ENCODE measurements at regions not wholly inside any gene's neighbourhood (a gene's known extent, or its start where the extent isn't known, plus 50 kb on each side); places are given as distances from the start of the nearest gene placed in this dataset.

GRCh38 chr11:8789864-8790263 is 107.3 kb downstream of the RPL27A start:
- Histone ChIP-seq H3F3A (ENCODE audit: insufficient read depth) (no peaks in the 10 kb centered on the region), H3K9ac (ENCODE audit: low read length) (no peak overlapping the region), H3K27ac (ENCODE audit: low read depth, low read length) (no peak overlapping the region), H3K9me3 (ENCODE audit: insufficient read depth, low read length) (no peaks in the 10 kb centered on the region), H3K9me2 (replicated peaks; ENCODE audit: insufficient read depth, low read length) (no peaks in the 10 kb centered on the region), H2AFZ (ENCODE audit: low read depth, low read length, severe bottlenecking) (no peak overlapping the region), H3K36me3 (ENCODE audit: low read length) (no peaks in the 10 kb centered on the region), H3K79me2 (ENCODE audit: insufficient read depth, low read length) (no peaks in the 10 kb centered on the region), H3K4me2 (ENCODE audit: low read depth, low read length, poor library complexity, severe bottlenecking) (no peak overlapping the region), H4K20me1 (ENCODE audit: low read depth, low read length) (no peaks in the 10 kb centered on the region), H3K4me3 (ENCODE audit: insufficient read depth, low read length, poor library complexity, severe bottlenecking) (no peak overlapping the region), H3K27me3 (ENCODE audit: low read length) (no peaks in the 10 kb centered on the region)
- TF ChIP-seq EZH2phosphoT487 (conservative IDR thresholded peaks at IDR 0.05; ENCODE audit: low read length) (no peak), CTCF (IDR thresholded peaks at IDR 0.05; ENCODE audit: insufficient read depth, low read length, poor library complexity, severe bottlenecking) (no peak)

GRCh38 chr11:8790968-8791367 is 108.4 kb downstream of the RPL27A start:
- H3K36me3 ChIP-seq (ENCODE audit: low read length), result no peaks in the 10 kb centered on the region
- H3K79me2 ChIP-seq (ENCODE audit: insufficient read depth, low read length), result no peaks in the 10 kb centered on the region
- H4K20me1 ChIP-seq (ENCODE audit: low read depth, low read length), result no peaks in the 10 kb centered on the region
- H3K27me3 ChIP-seq (ENCODE audit: low read length), result no peaks in the 10 kb centered on the region
- no peaks in the 10 kb centered on the region for H3K9me2 ChIP-seq (replicated peaks; ENCODE audit: insufficient read depth, low read length)
- H3K9ac ChIP-seq (ENCODE audit: low read length), result no peak overlapping the region
- no peak overlapping the region for H3K4me3 ChIP-seq (ENCODE audit: insufficient read depth, low read length, poor library complexity, severe bottlenecking)
- no peaks in the 10 kb centered on the region for H3F3A ChIP-seq (ENCODE audit: insufficient read depth)
- no peak overlapping the region for H3K27ac ChIP-seq (ENCODE audit: low read depth, low read length)
- no peak overlapping the region for H2AFZ ChIP-seq (ENCODE audit: low read depth, low read length, severe bottlenecking)
- H3K4me2 ChIP-seq (ENCODE audit: low read depth, low read length, poor library complexity, severe bottlenecking), result no peak overlapping the region
- H3K9me3 ChIP-seq (ENCODE audit: insufficient read depth, low read length), result no peaks in the 10 kb centered on the region
- TF ChIP-seq CTCF (IDR thresholded peaks at IDR 0.05; ENCODE audit: insufficient read depth, low read length, poor library complexity, severe bottlenecking), result no peak
- TF ChIP-seq EZH2phosphoT487 (conservative IDR thresholded peaks at IDR 0.05; ENCODE audit: low read length), result no peak

- Histone ChIP-seq H3K9me2 (replicated peaks; ENCODE audit: insufficient read depth, low read length) (no peaks in the 10 kb centered on the region), H3F3A (ENCODE audit: insufficient read depth) (no peaks in the 10 kb centered on the region), H3K9me3 (ENCODE audit: insufficient read depth, low read length) (no peaks in the 10 kb centered on the region), H4K20me1 (ENCODE audit: low read depth, low read length) (no peaks in the 10 kb centered on the region), H3K36me3 (ENCODE audit: low read length) (no peaks in the 10 kb centered on the region), H3K27ac (ENCODE audit: low read depth, low read length) (no peak overlapping the region), H3K4me3 (ENCODE audit: insufficient read depth, low read length, poor library complexity, severe bottlenecking) (no peak overlapping the region), H3K4me2 (ENCODE audit: low read depth, low read length, poor library complexity, severe bottlenecking) (no peak overlapping the region), H2AFZ (ENCODE audit: low read depth, low read length, severe bottlenecking) (no peak overlapping the region), H3K79me2 (ENCODE audit: insufficient read depth, low read length) (no peaks in the 10 kb centered on the region), H3K27me3 (ENCODE audit: low read length) (no peaks in the 10 kb centered on the region), H3K9ac (ENCODE audit: low read length) (no peak overlapping the region)
- no peak for TF ChIP-seq CTCF (IDR thresholded peaks at IDR 0.05; ENCODE audit: insufficient read depth, low read length, poor library complexity, severe bottlenecking)
- TF ChIP-seq EZH2phosphoT487 (conservative IDR thresholded peaks at IDR 0.05; ENCODE audit: low read length), result no peak
Measured at GRCh38 chr11:8792710-8793109, 110.1 kb downstream of the RPL27A start.
